Loucy (cell line): ENCODE measurements at regions not wholly inside any gene's neighbourhood (a gene's known extent, or its start where the extent isn't known, plus 50 kb on each side); places are given as distances from the start of the nearest gene placed in this dataset.

Source experiments
- H2AFZ ChIP-seq: fragments of 200-600 bp; sonication (generic); 2 replicates; pipeline ENCODE4 v1.6.0; 2016; ENCODE audit warnings: antibody characterized with exemption, mild to moderate bottlenecking, low read length, moderate library complexity
- H3F3A ChIP-seq: fragments of 200-600 bp; 2 replicates; pipeline ENCODE4 v1.6.0; 2016; ENCODE audit warnings: antibody characterized with exemption, low read depth, mild to moderate bottlenecking
- H3K27me3 ChIP-seq: fragments of 200-600 bp; sonication (generic); 2 replicates; pipeline ENCODE4 v1.6.1; 2014; ENCODE audit warnings: low read length, mild to moderate bottlenecking; ENCODE audit not compliant: insufficient read depth, poor library complexity, severe bottlenecking
- H3K36me3 ChIP-seq: fragments of 200-600 bp; sonication (generic); 2 replicates; pipeline ENCODE4 v1.6.1; 2016; ENCODE audit warnings: low read length; ENCODE audit not compliant: insufficient read depth
- H3K4me1 ChIP-seq: fragments of 200-600 bp; sonication (generic); 2 replicates; pipeline ENCODE4 v1.5.1; 2014; ENCODE audit warnings: low read length, mild to moderate bottlenecking; ENCODE audit not compliant: insufficient read depth, poor library complexity, severe bottlenecking
- H3K4me2 ChIP-seq: fragments of 200-600 bp; sonication (generic); 2 replicates; pipeline ENCODE4 v1.6.0; 2014; ENCODE audit warnings: antibody characterized with exemption, low read length, low read depth, mild to moderate bottlenecking; ENCODE audit not compliant: poor library complexity, severe bottlenecking
- H3K4me3 ChIP-seq: fragments of 200-600 bp; sonication (generic); 2 replicates; pipeline ENCODE4 v1.5.1; 2014; ENCODE audit warnings: low read length, mild to moderate bottlenecking, mixed read lengths; ENCODE audit not compliant: poor library complexity, severe bottlenecking
- H3K79me2 ChIP-seq: fragments of 200-600 bp; sonication (generic); 2 replicates; pipeline ENCODE4 v1.6.1; 2014; ENCODE audit warnings: low read length; ENCODE audit not compliant: insufficient read depth
- H3K9ac ChIP-seq: fragments of 200-600 bp; sonication (generic); 2 replicates; pipeline ENCODE4 v1.6.0; 2014; ENCODE audit warnings: mild to moderate bottlenecking, low read depth, low read length, moderate library complexity; ENCODE audit not compliant: poor library complexity, severe bottlenecking
- H3K9me2 ChIP-seq: fragments of 200-600 bp; sonication (generic); replicated peaks from 2 replicates; pipeline ENCODE4 v1.6.1; 2016; ENCODE audit warnings: low read depth, low read length, mixed read lengths
- H3K9me3 ChIP-seq: fragments of 200-600 bp; sonication (generic); 2 replicates; pipeline ENCODE4 v1.6.1; 2014; ENCODE audit warnings: mild to moderate bottlenecking, antibody characterized with exemption, low read length, low read depth; ENCODE audit not compliant: insufficient read depth
- H4K20me1 ChIP-seq: fragments of 200-600 bp; sonication (generic); 2 replicates; pipeline ENCODE4 v1.6.0; 2014; ENCODE audit warnings: antibody characterized with exemption, low read length, mild to moderate bottlenecking; ENCODE audit not compliant: insufficient read depth, poor library complexity, severe bottlenecking
- CTCF ChIP-seq: fragments of 200-600 bp; sonication (generic); conservative IDR thresholded peaks from 2 replicates; pipeline ENCODE4 v1.5.1; 2014; ENCODE audit warnings: mild to moderate bottlenecking, antibody characterized with exemption, low read length
- EZH2phosphoT487 ChIP-seq: fragments of 200-600 bp; IDR thresholded peaks from 2 replicates; pipeline ENCODE4 v1.6.1; 2018; ENCODE audit warnings: antibody characterized with exemption, mild to moderate bottlenecking, moderate library complexity, borderline replicate concordance

GRCh38 chr1:184242507-184242943, 144.3 kb upstream of the C1orf21 start:
- Histone ChIP-seq H4K20me1 (no peaks in the 10 kb centered on the region), H3K9ac (no peak overlapping the region), H3F3A (no peaks in the 10 kb centered on the region), H3K36me3 (no peaks in the 10 kb centered on the region), H3K4me1 (no peaks in the 10 kb centered on the region), H3K9me2 (no peaks in the 10 kb centered on the region), H3K4me3 (no peak overlapping the region), H3K9me3 (no peaks in the 10 kb centered on the region), H3K4me2 (no peak overlapping the region), H3K79me2 (no peaks in the 10 kb centered on the region), H3K27me3 (no peaks in the 10 kb centered on the region), H2AFZ (peak overlapping the region; percentile 42; the same call in 1 of the 2 replicates)
- peak; percentile 30 for TF ChIP-seq CTCF
- no peak for TF ChIP-seq EZH2phosphoT487

GRCh38 chr1:184244962-184245361, 141.9 kb upstream of the C1orf21 start:
- TF ChIP-seq EZH2phosphoT487 (no peak), CTCF (no peak)
- Histone ChIP-seq H2AFZ (no peak overlapping the region), H3K4me1 (no peaks in the 10 kb centered on the region), H3K4me3 (no peak overlapping the region), H3K9me2 (no peaks in the 10 kb centered on the region), H3K4me2 (no peak overlapping the region), H3F3A (no peaks in the 10 kb centered on the region), H3K9me3 (no peaks in the 10 kb centered on the region), H3K79me2 (no peaks in the 10 kb centered on the region), H3K36me3 (no peaks in the 10 kb centered on the region), H3K9ac (no peak overlapping the region), H3K27me3 (no peaks in the 10 kb centered on the region), H4K20me1 (no peaks in the 10 kb centered on the region)

GRCh38 chr1:184247671-184248070, 139.2 kb upstream of the C1orf21 start:
- no peaks in the 10 kb centered on the region for H3K9me2 ChIP-seq
- no peaks in the 10 kb centered on the region for H4K20me1 ChIP-seq
- no peak overlapping the region for H3K4me2 ChIP-seq
- no peak overlapping the region for H3K4me3 ChIP-seq
- TF ChIP-seq CTCF (no peak), EZH2phosphoT487 (no peak)
- no peaks in the 10 kb centered on the region for H3K9me3 ChIP-seq
- no peaks in the 10 kb centered on the region for H3K4me1 ChIP-seq
- H3K9ac ChIP-seq: no peak overlapping the region
- no peaks in the 10 kb centered on the region for H3K27me3 ChIP-seq
- no peaks in the 10 kb centered on the region for H3K79me2 ChIP-seq
- no peak overlapping the region for H2AFZ ChIP-seq
- H3K36me3 ChIP-seq: no peaks in the 10 kb centered on the region
- no peaks in the 10 kb centered on the region for H3F3A ChIP-seq
